Activated T-cell treated with anti-CD3 and anti-CD28 coated beads for 48 hours (primary cell): ENCODE measurements at regions not wholly inside any gene's neighbourhood (a gene's known extent, or its start where the extent isn't known, plus 50 kb on each side); places are given as distances from the start of the nearest gene placed in this dataset.

Experiments used
- DNase-seq: peaks from one replicate; pipeline ENCODE4 v3.0.0-alpha.2; 2020; ENCODE audit warnings: low read depth

DNA sequence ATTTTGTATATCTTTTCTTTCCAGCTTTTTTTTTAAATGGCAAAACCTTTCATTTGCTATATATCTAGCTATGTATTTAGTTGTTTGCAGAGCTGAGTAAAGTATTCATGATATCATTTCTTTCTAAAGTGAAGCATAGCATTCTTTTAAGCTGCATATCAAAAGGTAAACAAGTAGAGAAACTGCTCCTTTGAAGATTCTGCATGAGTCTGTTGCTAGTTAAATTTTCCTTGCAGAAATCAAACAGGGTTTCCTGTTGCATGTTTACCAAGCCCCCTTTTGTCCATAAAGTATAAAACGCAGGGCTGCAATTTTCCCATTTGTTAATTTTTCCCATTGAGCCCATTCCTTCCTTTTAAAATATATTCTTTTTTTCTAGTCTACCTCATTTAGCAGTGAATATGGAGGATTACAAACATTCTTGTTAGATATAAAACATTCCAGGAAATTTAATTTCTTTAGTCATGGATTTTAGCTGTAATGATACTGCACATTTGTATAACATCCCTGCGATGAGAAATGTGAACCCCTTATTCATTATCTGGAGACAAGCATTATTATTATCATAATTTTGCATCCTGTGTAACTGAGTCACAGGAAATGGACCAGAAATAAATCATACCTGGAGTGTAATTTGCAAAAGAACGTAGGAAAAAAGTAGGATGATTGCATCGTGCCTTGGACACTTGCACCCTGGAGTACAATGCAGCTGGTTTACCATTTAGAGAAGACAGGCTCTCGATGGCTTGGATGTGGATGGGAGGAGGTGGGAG, 110.9 kb upstream of the ARGLU1 start:
- DNase-seq: no peak

DNA sequence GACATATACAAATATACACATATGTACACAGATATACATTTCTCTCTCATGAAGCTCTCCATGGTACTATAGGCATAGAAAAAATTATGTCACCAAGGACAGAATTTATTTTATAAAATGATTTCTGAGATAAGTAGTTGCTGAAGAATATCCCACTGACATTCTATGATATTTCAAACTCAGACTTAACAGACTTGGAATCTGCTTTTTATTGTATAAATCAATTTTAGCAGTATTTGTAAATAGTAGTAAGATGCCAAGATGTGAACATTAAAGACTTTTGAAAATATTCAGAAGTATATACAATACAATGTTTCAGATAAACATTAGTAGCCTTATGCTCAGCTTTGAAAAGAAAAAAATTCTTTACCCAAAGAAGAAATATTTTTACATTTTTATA, 107.4 kb upstream of the ARGLU1 start:
- no peak for DNase-seq

DNA sequence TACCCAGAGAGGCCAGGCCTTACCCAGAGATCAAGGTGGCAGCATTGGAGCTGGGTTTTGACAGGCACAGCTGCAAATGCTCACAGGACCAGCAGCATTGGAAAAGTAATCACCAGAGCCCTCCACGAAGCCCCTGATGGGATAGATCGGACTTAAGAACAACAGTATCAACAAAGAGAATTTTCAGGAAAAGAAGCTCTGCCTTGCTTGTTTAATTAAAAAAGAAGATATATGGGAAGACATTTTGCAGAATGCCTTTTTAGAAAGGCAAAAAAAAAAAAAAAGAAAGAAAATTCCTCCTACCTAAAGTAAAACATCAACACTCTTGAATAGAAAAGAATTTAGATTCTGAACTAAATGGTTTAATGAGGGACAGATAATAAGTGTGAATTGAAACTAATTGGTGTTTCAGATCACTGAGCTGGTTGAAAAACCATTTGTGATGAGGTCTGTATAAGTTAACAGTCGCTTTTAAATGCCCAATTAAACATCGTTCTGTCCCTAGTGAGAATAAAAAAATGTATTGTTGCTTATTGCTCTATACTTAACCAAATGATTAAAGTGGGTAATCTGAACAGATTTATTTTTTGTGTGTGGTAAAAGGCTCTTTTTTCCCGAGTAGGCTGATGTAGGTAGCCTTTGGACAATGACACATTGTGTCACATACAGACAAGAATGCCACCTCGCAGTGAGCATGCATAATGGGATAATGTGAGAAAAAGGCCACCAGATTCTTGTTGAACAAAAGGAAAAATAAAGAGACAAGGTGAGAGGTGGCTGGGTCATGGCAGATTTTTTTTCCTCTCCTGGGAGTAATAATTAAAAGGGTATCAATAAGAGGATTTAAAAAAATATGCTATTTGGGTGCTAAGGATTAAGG, 93.0 kb upstream of the ARGLU1 start:
- no peak for DNase-seq

DNA sequence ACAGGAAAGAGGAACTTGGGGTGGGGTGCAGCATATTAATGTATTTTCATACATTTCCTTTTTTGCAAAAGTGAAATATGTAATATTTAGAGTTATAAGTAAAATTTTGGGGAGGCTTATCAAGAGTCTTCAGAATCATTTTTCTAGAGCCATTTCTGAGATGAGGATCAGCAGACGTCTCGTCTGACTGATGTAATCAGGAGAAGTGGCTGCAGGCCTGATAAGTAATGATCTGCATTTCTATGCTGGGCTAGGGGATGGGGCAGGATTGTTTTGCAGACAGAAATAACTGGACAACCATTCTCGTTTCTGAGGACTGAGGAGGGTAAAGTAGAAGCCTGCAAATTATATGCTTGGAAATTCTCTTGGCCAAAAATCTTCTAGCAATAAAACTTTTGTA, 89.2 kb upstream of the ARGLU1 start:
- no peak for DNase-seq

DNA sequence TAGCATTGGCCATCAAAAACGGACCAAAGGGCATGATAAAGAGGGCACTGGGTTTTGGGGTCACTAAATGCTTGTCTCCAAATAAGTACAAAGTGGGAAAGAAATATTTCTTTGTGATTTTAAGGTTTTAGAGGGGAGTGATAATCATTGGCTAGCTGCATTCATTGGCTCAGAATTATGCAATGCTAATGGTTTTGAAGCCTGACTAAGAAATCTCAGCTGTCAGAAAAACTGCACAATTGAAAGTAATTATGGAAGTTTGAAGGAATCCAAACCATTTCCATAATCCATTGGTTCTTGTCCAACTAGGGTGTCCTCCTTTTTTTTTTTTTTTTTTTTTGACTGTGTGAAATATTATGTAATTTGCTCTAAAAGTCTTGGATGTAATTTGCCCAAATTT, 88.2 kb upstream of the ARGLU1 start:
- no peak for DNase-seq

DNA sequence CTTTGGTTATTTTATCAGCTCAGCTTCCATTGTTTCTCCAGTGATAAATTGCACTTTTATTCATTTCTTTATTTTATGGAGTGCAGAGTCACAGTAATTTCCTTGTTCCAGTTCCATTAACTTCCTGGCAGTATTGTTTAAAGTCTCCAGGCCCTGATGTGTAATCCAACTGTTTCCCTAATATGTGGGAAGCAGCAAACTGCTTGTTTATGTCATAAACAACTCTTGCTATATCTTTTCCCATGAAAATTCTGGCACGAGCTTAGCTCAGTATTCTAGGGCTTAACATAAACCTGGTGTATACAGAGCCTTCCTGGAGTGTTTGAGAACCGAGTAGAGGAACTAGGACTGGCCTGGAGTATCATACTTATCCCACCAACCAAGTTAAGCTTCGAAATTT, 83.5 kb upstream of the ARGLU1 start:
- no peak for DNase-seq

DNA sequence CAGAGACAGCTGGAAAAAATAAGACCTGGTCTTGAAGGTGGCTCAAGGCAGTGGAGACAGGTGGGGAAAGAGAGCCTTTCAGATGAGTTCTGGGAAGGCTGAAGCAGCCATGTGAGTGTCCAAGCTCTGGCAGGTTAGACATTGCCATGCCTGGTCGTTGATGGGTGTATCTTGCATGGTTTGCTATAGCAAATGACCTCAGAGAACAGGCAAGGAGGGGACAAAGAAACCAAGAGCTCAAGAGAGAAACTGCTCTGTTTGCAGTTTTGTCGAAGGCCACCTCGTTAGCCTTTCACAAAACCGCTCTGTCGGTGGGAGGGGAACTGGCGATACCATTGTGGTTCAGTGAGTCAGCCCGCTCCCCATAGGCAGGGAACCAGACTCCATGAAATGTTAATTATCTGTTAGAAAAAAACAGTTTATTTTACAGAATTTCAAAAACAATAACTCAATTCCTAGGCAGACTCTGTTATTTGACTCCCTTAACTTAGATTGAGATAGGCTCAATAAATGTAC, 82.8 kb upstream of the ARGLU1 start:
- no peak for DNase-seq

DNA sequence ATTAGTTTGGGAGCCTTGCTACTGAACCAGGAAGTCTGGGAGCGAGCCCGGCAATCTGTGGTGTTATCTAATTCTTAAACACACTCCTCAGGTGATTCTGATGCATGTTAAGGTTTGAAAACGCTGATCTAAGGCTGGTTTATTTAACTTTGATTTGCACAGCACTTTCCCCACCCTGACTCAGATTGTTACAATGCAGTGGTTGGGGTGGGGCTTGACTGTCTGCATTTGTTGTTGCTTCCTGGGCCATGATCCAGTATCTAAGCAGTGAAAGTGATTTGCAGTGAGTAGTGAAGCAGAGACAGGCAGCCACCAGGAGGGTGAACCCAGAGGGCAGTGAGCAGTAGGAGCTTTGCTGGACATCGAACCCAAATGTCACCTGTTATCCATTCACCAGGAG, 81.6 kb upstream of the ARGLU1 start:
- DNase-seq: no peak

DNA sequence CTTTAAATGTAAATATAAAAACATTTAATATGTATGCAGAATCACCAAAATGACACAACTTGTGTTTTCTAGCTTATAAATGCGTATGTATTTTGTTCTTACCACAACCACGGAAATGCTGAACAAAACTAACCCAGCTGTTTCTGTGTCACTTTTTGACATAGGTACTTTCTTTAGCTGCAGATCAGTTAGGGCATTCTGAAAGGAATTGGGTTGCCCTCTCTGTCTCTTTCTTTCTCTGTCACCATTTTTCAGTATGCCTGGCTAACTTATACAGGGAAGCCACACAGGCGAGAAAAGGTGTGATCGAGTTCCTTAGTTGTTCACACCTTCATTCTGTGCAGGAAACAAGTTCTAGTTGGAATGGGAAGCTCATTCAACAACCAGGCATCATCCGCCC, 72.6 kb upstream of the ARGLU1 start:
- no peak for DNase-seq

DNA sequence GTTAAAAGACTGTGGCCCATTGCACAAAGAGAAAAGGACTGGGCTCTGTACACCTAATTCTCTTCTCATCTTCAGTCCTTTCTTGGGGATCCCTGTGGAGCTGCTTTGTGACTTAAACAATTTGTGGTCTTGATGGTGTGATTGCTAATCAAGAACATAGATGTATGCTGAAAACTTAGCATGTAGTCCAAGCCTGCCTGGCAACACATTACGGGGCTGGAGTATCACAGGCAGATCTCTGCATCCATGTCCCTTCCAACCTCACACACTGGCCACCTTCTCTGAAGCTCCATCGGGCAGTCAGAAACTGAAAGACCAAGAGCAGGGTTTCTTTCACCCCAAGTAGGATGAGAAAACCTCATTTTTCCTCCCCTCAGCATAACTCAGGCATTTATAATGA, 69.6 kb upstream of the ARGLU1 start:
- no peak for DNase-seq

DNA sequence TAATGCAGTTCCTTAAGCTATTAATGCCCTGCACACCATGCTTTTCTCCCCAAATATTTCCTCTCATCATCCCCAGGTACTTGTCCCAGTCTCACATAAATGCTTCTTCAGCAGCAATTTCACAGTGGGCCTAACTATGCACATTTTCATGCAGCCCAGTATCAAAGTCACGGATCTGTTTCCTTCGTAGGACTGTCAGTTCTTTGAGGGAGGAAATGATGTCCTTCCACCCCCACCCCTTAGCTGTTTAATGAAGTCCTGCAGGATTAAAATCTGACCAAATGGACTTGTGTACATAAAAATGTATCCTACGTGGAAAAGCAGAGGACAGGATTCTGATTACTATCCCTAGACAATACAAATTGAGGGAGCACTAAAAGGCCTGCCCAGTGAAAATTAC, 68.6 kb upstream of the ARGLU1 start:
- DNase-seq: no peak

DNA sequence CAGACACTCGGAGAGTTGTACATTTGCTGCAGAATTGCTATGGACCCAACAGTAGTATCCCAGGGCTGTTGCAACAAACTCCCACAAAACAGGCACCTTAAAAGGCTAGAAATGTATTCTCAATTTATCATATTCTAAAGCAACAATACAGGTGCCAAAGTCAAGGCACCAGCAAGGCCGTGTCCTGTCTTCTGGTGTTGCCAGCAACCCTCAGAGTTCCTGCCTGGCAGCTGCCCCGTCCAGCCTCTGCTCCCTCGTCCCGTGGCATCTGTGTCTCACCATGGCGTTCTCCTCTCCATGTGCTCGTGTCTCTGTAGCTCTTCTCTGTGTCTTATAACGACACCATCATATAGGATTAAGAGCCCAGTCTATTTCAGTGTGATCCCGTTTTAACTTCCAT, 67.7 kb upstream of the ARGLU1 start:
- DNase-seq: no peak

DNA sequence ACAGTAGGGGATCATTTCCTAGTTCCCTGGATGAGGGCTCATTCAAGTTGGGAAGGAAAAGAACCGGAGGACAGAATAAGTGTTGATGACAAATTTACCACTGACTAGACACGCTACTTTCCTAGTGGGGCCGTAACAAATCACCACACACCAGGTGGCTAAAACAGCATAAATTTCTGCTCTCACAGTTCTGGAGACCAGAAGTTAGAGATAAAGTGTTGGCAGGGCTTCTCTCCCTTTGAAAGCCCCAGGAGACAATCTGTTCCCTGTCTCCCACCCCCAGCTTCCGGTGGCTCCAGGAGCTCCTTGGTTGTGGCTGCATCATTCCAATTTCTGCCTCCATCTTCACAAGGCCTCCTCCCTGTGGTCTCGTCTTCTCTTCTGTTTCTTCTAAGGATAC, 65.4 kb upstream of the ARGLU1 start:
- DNase-seq: no peak

DNA sequence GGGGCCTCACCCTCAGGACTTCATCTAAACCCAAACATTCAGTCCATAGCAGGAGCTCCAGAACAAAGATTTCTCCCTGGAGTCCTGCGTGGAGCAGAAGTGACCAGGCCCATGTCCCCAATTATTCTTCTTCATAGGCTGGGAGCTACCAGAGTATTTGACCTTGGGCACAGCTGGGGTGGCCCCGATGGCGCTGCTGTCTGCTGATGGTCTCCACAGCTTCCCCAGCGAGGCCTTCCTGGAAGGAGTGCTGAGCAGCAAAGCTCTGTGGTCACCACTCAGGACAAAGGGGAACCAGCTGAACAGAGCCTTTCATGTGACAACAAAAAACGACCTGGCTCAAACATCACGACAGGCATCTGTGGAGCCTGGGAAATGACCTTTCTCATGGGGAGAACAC, 62.7 kb upstream of the ARGLU1 start:
- DNase-seq: no peak

DNA sequence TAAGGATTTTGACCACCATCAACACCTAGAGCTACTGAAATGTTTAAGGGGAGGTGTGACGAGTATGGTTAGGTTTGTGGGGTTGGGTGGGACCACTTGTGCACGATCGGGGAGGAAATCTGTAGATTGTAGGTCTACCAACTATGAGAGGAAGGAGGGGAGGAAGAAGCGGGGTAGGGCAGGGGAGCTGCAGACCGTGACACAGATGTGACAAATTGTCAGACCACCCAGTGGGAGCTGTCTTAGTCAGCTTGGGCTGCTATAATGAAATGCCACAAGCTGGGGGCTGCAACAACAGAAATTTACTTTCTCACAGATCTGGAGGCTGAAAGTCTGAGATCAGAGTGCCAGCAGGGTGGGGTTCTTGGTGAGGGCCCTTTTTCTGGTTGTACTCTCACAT, 62.2 kb upstream of the ARGLU1 start:
- no peak for DNase-seq

DNA sequence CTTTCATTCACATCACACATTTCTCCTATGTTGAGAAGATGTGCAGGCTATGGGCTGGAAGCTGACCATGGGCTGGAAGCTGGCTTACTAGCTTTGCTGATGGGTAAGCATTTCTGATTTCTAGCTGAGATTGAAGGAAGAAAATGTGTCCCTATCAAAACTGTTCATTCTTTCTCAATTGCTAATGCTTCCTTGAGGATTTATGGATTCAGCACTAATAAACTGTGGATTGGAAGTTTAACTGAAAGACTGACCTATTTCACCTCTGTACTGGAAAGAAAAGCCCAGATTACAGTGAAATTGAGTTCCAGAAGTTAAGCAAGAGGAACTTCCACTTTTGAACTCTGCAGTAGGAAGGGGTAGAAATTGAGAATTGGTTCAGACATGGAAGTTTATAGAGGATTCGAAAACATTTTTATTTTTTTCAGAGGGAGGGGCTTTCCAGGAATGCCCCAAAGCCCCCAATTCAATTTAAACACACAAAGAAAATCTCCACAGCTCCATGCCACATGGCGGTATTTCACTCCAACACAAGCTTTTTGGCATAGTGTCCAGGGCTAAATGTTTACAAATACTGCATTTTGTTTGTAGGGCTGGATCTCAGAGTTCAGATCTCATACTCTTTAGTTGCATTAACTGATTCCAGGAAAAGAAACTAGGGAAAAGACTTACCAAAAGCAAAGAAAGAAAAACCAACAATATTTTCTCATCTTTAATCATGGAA, 61.2 kb upstream of the ARGLU1 start:
- no peak for DNase-seq

DNA sequence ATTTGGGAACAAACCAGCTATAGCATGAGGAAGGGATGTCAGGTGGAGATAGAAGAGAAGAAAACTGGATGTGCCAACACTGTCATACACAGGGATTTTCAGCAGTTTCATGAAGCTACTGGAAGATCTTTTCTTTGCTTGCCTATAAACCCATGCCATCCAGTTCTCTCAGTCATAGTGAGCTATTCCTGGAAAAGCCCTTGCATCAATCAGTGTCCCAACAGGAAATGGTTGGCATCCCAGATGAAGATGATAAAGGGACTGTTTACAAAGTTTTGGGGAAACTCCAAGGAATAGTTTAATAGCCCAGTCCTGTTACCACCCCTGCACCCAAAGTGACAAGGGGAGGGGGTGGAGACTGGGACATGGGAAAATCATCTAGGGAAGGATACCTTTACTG, 58.5 kb upstream of the ARGLU1 start:
- no peak for DNase-seq

DNA sequence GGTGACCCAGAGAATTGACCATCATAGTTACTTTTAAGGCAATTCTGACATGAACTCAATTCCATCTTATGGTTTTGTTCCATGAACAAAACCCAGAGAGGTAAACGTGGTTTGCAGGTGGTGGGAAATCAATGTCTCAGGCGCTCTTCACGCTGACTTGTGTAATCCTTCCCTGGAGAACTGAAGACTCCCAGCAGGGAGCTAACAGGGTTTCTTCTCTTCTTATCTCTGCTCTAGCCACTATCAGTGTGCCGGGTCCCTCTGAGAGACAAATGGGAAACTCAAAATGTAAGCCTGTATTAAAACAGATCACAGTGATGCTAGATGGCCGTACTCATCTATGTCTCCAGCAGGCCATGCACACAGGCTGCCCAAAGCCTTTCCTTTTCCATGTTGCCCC, 57.6 kb upstream of the ARGLU1 start:
- DNase-seq: no peak

DNA sequence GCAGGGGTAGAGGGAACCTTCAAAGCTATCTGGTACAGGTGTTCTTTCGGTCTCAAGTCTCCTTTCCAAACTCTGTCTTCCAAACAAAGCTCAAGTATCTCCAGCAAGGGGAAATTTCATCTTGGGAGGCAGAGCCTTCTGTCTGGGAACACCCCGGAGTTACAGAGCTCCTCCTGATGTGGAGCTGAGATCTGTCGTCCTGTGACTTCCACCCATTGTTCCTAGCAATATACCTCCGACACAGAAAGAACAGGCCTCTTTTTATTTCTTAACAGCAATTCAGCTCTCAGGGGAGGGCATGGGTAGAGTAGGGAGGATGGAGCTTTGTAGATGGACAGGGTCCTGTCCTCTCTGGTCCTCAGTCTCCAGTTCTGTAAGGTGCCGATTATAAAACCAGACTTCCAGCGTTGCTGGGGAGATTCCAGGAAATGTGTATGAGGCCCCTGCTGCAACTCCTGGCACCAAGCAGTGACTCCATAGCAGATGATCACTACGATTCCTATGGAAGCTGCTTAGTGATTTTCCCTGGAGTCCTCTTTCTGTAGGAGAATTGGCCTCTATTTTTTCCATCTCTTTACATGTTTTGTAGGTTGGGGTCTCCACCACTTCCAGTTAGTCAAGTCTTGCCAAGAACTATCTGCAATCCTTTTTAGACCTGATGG, 56.0 kb upstream of the ARGLU1 start:
- no peak for DNase-seq

DNA sequence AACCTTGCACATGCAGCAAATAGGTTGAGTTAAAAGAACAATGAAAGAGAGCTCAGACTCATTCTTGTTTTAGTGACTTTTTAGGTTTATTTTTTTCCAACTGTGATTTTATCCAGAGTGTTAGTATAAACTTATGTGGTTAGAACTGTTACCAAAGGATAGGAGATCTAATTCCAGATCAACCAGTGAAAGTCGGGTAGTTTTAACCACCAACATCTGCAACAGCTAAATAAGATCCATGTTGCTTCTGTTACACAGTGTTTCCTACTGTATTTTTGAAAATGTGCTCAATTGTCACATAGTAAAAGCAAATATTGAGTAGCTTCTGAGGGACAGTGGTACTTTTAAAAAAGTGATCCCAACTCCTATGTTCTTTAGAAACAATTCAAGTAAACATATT, 53.9 kb upstream of the ARGLU1 start:
- no peak for DNase-seq

DNA sequence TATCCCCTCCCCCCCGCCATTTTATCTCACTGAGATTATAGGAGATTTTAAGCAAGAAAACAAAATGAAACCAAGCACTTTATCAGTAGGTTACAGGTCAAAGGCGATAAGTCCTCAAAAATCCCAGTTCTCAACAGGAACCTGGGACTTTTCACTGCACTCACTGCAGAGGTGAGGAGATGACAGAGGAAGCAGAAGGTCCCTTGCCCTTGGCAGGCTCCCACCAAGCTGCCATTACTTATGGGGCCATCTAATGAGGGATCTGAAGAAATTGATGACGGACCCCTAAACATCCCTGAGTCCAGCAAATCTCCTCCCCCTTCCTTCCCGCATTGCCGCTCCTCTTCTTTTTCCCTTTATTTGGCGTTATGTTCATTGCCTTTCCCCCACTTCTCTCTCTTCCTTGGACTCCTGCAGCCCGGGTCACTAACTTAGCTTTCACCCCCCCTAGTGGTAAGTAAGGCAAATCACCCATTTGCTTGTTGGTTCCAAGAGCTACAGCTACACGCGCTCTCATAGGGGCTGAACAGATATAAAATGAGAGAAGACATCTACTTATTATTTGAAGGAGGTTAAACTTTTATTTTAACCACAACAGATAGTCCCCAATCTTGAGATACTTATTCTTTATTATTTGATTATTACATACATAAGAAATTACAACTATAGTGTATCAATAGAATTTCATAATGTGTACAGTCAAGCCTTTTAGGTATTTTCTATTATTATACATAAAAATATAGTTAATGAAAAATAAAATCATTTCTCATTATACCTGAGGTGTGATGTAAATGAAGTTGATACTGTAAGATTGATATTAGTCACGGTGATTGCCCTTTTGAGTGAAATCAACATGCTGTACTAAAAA, 52.0 kb upstream of the ARGLU1 start:
- DNase-seq: no peak
